Activated T-helper 1 cell treated with Interleukin-2 at 50 U/mL for 16 hours (primary cell): ENCODE measurements at regions not wholly inside any gene's neighbourhood (a gene's known extent, or its start where the extent isn't known, plus 50 kb on each side); places are given as distances from the start of the nearest gene placed in this dataset.

Source experiments
- DNase-seq: peaks from one replicate; pipeline ENCODE4 v3.0.0-alpha.2; 2020; ENCODE audit warnings: low read depth

DNA sequence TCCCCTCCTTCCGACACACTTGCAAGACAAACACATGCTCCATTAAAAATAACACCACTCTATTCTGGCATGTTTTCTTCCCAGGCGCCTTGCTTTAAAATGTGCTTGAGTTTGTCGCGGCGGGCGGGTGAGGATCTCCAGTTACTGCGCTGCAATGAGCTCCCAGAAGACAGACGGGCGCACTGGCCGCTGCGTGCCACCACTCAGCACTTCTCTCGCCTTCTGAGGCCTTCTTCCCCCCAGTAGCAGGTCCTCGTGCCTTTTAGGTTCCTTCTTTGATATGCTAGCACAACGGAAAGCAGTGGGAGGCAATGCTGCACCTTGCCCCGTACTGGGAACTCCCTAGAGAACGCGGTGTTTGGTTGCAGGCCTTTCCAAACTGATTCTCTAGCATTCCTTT, 279.5 kb upstream of the NR5A2 start:
- DNase-seq, result no peak

GRCh38 chr1:199751506-199751905, 276.0 kb upstream of the NR5A2 start:
- no peak for DNase-seq

GRCh38 chr1:199751962-199752687, 275.4 kb upstream of the NR5A2 start:
- no peak for DNase-seq

DNA sequence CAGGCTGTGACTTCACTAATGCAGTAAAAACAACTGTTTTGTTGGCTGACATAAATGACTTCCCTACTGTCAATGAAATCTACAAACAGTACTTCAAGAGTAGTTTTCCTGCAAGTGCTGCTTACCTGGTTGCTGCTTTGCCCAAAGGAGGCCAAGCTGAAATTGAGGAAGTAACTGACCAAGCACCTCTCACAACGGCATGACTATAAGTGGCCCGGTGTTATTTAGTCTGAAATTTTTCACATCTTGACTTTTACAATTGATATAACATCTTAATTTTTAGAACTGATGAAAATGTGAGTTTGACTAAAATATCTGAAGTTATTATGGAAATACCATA, 274.9 kb upstream of the NR5A2 start:
- no peak for DNase-seq

DNA sequence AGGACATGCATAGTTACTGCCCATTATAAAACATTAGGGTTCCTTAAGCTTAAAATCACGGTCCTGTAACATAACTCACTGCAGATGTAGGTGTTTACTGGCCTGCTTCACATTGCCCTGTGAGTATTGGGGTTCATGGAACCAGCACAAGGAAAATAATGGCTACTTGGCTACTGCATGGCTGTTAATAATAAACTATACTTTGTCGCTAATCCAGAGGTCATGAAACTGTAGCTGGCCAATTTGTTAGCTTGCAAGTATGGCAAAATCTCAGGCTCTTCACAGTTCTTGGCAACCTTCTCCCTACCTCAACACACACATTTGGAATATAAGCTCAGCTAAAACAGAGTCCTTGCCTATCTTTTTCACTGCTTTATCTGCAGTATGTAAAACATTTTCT, 274.0 kb upstream of the NR5A2 start:
- no peak for DNase-seq

DNA sequence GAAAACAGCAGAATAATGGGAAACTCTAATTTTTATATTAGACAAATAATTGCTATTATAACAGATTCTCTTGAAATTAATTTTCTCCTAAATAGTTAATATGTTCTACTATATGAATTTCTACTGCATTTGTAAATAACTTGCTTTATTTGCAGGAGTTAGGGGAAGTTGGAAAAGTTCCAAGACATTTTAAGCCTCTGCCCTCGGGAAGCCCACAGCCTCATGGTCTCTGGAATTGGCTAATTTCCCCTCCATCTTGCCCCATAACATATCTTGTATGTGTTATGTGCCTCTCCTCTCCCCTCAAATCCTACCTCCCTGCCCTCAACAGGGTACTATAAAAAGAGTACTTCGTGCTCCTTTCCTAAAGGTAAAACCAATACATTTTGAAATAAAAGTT, 271.4 kb upstream of the NR5A2 start:
- no peak for DNase-seq

- DNase-seq, result no peak
Observed at GRCh38 chr1:199758626-199759255, 268.8 kb upstream of the NR5A2 start.

DNA sequence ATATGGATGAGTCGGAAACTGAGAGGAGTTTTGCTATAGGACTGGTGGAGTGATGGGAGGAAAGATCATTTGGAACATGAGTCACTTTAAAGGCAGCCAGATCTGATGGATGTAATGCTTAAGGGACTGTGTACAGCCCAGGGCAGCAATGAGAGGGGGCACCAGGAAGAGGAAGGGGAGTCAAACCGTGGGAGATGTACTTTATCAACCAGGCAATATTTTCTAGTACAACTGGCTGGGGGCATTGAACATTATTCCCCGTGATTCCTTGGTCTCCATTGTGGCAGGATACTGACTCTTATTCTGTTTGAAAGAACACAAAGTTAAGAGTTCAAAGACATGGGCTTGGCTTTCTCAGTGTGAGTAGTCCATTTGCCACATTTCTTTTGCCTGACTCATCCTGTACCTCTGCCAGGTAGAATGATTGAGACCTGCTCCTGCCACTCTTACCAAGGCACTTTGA, 268.2 kb upstream of the NR5A2 start:
- no peak for DNase-seq

GRCh38 chr1:199762572-199762971, 264.9 kb upstream of the NR5A2 start:
- DNase-seq, result no peak

DNA sequence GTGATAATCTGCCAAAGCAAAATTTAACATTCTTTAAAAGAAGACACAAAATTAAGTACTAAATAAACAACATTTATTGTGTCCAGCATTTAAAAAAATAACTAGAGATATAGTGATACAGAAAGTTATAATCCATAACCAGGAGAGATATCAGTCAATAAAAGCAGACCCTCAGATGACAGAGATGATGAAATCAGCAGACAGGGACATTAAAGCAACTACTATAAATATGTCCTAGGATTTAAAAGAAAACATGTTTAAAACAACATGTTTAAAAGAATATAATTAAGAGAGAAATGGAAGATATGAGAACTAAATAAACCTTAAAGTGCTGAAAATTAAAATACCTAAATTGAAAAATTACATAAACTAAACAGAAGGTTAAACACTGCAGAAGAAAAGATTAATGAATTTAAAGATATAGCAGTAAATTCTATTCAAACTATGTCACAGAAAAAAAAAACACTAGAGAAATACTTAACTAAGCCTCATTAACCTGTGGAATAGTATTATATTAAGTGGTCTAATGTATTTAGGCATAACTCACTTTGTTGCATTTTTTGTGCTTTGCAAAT, 261.2 kb upstream of the NR5A2 start:
- no peak for DNase-seq

DNA sequence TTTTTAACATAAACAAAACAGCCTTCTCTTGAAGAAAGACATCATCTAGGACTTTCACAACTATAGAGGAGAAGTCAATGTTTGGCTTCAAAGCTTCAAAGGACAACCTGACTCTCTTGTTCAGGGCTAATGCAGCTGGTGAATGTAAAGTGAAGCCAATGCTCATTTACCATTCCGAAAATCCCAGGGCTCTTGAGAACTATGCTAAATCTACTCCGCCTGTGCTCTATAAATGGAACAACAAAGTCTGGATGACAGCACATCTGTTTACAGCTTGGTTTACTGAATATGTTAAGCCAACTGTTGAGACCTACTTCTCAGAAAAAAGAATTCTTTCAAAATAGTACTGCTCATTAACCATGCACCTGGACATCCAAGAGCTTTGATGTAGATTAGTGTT, 259.8 kb upstream of the NR5A2 start:
- DNase-seq, result no peak

GRCh38 chr1:199774433-199775089, 252.9 kb upstream of the NR5A2 start:
- DNase-seq, result no peak

- DNase-seq, result no peak
Observed at GRCh38 chr1:199776768-199777497, 250.6 kb upstream of the NR5A2 start.

DNA sequence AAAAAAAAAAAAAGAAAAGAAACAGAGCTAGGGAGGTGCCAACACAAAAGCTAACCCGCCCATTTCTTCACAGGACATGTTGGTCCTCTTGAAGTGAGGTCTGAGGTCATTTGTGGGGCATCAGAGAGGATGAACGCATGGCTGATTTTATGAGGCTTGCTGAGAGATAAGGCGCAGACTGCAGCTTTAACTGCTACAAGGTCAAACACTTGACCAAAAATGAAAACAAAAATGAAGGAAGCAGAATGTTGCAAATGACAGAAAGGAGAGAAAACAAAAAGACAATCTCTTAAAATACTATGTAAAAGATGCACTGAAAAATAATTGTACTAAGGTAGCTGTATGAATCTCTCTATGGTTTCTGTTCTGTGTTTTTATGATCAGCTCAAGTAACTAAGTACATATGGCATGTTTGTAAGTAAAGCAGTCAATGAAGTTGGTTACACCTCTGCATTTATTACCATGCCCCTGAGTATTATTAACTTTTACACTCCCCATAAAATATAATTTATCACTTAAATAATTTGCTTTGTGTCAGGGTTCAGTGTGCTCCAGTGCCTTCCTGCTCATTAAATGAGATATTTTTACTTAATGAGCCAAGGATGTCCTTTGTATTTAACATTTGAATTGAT, 249.1 kb upstream of the NR5A2 start:
- DNase-seq, result no peak

GRCh38 chr1:199780091-199780490, 247.4 kb upstream of the NR5A2 start:
- no peak for DNase-seq

DNA sequence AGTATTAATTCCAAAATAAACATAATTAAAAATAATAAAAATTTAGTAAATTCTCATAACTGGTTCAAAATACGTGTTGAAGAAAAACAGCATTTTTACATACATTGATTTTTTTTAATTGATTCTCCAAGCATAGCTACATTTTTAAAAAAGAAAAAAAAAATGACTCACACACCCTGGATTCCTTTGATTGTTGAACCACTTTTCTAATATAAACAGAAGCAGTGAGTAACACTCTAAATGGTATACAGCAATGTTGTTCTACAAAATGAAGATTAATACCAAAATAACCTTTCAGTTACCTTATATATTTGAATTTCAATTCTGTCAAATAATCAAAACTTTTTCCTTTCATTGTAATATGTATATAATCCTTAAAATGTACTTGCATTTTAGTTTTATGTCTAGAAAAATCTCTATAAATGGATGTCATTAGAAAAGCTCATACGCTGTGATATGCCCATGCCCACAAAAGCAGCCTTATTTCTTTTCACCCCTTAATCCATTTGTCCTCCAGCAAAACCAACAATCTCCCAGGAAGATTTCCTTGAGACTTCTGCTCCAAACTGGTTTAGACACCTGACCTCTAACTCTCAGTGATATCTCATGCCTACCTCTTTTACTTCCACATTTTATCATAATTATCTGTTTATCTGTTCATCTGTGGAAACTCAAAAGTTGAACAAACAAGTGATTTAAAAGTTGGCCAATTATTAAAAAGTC, 246.4 kb upstream of the NR5A2 start:
- no peak for DNase-seq

GRCh38 chr1:199784138-199784895, 243.2 kb upstream of the NR5A2 start:
- DNase-seq, result no peak

DNA sequence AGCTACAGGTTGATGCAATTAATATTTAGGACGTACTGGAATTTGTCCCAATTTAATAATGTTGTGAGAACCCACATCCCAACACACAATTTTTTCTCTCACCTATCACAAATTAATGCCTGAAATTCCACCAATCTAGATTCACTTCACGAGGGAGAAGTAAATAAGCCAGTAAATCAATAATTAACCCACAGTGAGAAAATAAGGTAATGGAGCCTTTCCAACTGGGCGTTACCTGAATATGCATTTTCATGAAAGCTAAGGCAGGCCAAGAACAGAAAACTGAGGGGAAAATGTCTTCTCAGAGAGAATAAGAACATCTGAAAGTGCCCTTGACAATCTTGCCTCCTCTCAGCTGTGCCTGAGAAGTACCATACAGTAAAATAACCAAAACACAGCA, 240.8 kb upstream of the NR5A2 start:
- no peak for DNase-seq

- no peak for DNase-seq
Observed at GRCh38 chr1:199789141-199789540, 238.4 kb upstream of the NR5A2 start.

GRCh38 chr1:199791495-199791894, 236.0 kb upstream of the NR5A2 start:
- no peak for DNase-seq

- DNase-seq, result no peak
Observed at GRCh38 chr1:199792874-199793273, 234.6 kb upstream of the NR5A2 start.
